SJSA1 (cell line): ENCODE measurements at regions not wholly inside any gene's neighbourhood (a gene's known extent, or its start where the extent isn't known, plus 50 kb on each side); places are given as distances from the start of the nearest gene placed in this dataset.
A peak's percentile ranks its signal among the peaks of the same experiment; 100 is the strongest.

Experiments
- DNase-seq, 2 experiments: peaks; one replicate each; pipeline ENCODE4 v3.0.0-alpha.2; 2015 to 2020; ENCODE audit warnings: low spot score in 2 of 2, low read depth in 1 of 2
- H3K27ac ChIP-seq: fragments of 250-450 bp; sonication (Bioruptor Pico); 2 replicates; pipeline ENCODE4 v1.5.1; 2020; ENCODE audit warnings: mild to moderate bottlenecking, moderate library complexity
- H3K27me3 ChIP-seq: fragments of 250-450 bp; sonication (Bioruptor Pico); replicated peaks from 2 replicates; pipeline ENCODE4 v1.5.1; 2020; ENCODE audit warnings: mild to moderate bottlenecking, moderate library complexity
- H3K36me3 ChIP-seq: fragments of 250-450 bp; sonication (Bioruptor Pico); 2 replicates; pipeline ENCODE4 v1.5.1; 2020; ENCODE audit warnings: mild to moderate bottlenecking
- H3K4me1 ChIP-seq: fragments of 250-450 bp; sonication (Bioruptor Pico); replicated peaks from 2 replicates; pipeline ENCODE4 v1.6.1; 2021; ENCODE audit warnings: mild to moderate bottlenecking
- H3K4me3 ChIP-seq: fragments of 250-450 bp; sonication (Bioruptor Pico); 2 replicates; pipeline ENCODE4 v1.5.1; 2020; ENCODE audit warnings: mild to moderate bottlenecking
- H3K9me3 ChIP-seq: fragments of 250-450 bp; sonication (Bioruptor Pico); replicated peaks from 2 replicates; pipeline ENCODE4 v1.5.1; 2020; ENCODE audit warnings: mild to moderate bottlenecking

DNA sequence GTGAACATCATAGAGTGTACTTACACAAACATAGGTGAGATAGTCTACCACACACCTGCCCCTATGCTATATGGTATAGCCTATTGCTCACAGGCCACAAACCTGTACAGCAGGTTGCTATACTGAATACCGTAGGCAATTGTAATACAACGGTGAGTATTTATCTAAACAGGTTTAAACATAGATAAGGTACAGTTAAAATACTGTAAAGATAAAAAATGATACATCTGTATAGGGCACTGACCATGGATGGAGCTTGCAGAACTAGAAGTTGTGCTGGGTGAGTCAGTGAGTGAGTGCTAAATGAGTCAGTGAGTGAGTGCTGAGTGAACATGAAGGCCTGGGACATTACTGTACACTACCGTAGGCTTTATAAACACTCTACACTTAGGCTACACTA is 267.0 kb upstream of the HS6ST1 start:
- Histone ChIP-seq H3K4me1 (peaks cover 5% of the 10 kb centered on the region; the same call in 1 of the 2 replicates), H3K27ac (no peak overlapping the region), H3K9me3 (no peaks in the 10 kb centered on the region), H3K36me3 (no peaks in the 10 kb centered on the region), H3K4me3 (no peak overlapping the region), H3K27me3 (no peaks in the 10 kb centered on the region)
- peak in 1 of 2 experiments; percentile 18 for DNase-seq

GRCh38 chr2:128589681-128590080 is 271.0 kb upstream of the HS6ST1 start:
- DNase-seq, result no peak
- Histone ChIP-seq H3K36me3 (no peaks in the 10 kb centered on the region), H3K27me3 (no peaks in the 10 kb centered on the region), H3K4me3 (no peak overlapping the region), H3K4me1 (peaks cover 2% of the 10 kb centered on the region; the same call in 1 of the 2 replicates), H3K27ac (no peak overlapping the region), H3K9me3 (no peaks in the 10 kb centered on the region)

DNA sequence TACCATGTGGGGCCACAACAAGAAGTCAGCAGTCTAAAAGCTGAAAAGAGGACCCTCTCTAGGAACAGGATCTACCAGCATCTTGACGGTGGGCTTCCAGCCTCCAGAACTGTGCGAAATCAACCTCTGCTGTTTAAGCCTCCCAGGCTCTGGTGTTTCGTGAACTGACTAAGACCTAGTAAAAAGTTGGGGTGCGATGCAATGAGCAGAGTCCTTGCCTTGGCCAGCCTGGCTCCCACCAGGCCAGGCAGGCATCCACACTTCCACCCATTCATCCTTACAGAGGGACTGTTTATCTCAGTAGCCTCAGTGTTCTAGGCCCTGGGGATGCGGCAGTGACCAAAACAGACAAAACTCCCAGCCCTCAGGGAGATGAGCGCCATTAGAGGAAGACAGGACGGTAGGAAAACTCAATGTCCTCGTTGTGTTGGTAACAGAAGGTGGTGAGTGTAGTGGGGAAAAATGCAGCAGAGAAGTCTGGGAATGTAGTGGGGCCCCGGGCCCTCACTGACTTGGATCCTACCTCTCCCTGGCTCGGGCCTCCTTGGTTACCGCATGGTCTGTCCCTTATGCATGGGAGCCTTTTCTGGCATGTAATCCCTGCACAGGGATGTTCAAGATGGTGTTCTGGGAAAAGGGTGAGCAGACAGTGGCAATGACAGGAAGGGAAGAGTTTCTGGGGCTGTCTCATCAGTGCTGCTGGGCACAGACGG is 271.8 kb upstream of the HS6ST1 start:
- H3K27ac ChIP-seq, result no peak overlapping the region
- H3K27me3 ChIP-seq, result no peaks in the 10 kb centered on the region
- no peak overlapping the region for H3K4me3 ChIP-seq
- no peaks in the 10 kb centered on the region for H3K36me3 ChIP-seq
- DNase-seq, result no peak
- no peaks in the 10 kb centered on the region for H3K9me3 ChIP-seq
- H3K4me1 ChIP-seq, result no peaks in the 10 kb centered on the region

DNA sequence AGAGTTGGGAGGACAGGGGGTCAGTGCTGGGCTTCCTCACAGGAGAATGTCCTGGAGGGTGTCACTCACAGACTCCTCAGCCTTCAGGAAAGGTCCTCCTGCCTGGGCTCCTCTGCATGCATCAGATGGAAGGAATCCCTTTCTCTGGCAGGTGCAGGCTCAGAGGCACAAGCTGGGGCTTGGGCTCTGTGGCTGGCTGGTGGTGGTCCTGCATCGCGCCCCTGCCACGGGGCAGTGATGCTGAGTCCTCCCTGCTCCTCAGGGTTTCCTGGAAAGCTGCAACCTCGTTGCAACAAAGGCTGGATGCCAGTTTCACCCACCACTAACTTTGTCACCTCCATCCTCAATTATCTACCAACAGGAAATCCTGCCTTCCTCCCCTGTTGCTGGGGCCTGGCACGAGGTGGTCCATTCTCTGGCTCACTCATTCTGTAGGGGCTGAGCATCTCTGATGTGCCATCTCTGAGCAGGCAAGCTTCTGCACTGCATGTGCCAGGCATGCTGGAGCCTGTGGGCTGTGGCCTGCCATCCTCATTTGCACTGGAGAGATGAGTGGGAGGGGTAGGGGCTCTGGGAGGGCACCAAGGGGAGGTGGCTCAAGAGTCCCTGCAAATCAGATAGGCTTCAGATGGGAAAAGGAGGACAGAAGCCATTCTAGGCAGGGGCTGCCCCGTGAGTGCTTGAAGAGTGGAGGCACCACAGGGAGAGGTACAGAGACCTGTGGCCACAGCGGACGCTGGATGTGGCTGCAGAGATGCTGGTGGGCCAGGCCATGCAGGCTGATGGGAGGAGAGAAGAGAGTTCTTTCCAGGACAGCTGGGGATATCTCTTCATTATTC is 272.6 kb upstream of the HS6ST1 start:
- Histone ChIP-seq H3K36me3 (no peaks in the 10 kb centered on the region), H3K9me3 (no peaks in the 10 kb centered on the region), H3K4me1 (no peaks in the 10 kb centered on the region), H3K27ac (no peak overlapping the region), H3K4me3 (no peak overlapping the region), H3K27me3 (no peaks in the 10 kb centered on the region)
- no peak for DNase-seq

DNA sequence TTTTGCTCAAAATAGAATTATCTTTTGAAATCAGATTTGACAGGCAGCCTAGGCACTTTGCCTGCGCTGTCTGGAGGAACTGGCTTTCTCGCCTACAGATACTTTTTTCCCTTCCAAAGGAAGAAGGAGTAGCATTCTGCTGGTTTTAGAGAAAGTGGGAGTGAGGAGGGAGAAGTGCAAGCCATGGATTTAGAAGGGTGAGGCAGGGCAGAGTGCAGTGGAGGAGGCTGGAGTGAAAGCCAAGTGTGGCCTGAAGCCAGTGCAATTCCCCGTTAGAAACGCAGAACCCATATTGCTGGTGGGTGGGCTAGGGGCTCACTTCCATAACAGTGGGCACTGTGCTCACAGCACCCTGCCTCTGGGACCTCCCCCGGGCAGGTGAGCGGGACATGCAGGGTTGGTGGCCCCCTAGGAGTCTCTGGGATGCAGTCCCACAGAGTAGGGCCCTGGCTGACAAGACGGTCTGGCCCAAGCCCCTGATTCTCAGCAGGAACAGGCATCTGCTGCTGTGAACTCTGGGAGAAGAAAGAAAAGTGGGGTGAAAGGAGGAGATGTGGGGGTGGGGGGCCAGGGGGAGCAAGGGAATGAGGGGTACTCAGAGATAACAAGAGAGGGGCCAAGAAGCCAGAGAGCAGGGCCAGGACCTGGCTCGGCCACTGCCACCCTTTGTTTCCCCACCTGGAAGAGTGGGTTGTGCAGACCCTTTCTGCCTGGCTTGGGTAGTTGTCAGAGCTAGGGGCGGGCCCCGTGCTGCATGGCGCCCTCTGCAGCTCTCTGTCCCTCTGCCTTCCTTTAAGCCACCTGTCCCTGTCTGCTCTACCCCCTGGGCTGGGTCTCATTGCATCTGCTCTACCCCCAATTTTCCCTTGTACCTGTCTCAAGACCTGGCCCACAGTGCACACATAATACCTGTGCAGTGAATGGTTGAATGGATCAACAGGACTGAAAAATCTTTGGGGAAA is 273.5 kb upstream of the HS6ST1 start:
- no peaks in the 10 kb centered on the region for H3K9me3 ChIP-seq
- peak in 1 of 2 experiments; percentile 28 for DNase-seq
- no peaks in the 10 kb centered on the region for H3K36me3 ChIP-seq
- H3K4me3 ChIP-seq, result no peak overlapping the region
- no peaks in the 10 kb centered on the region for H3K27me3 ChIP-seq
- no peak overlapping the region for H3K27ac ChIP-seq
- no peaks in the 10 kb centered on the region for H3K4me1 ChIP-seq

DNA sequence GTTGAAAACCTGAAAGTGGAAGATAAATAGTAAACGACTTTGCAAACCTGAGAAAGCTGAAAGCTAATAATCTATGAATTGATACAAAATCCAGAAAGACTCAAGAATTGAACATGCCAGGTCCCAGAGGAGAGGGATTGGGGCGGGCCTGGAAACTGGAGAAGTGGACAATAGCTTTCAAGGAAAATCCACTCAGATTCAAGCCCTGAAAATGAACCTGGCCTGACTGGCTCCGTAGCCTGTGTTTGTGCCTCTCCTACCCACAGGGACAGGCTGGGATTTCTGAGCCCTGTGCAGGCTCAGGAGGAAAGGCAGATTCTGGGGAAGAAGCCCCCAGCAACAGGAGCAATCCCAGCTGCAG is 274.8 kb upstream of the HS6ST1 start:
- H3K4me1 ChIP-seq, result no peaks in the 10 kb centered on the region
- no peak overlapping the region for H3K4me3 ChIP-seq
- H3K36me3 ChIP-seq, result no peaks in the 10 kb centered on the region
- no peak overlapping the region for H3K27ac ChIP-seq
- no peaks in the 10 kb centered on the region for H3K27me3 ChIP-seq
- peak in 1 of 2 experiments; percentile 20 for DNase-seq
- H3K9me3 ChIP-seq, result no peaks in the 10 kb centered on the region

- no peaks in the 10 kb centered on the region for H3K36me3 ChIP-seq
- DNase-seq, result peak in 1 of 2 experiments; percentile 28
Observed at GRCh38 chr2:128593879-128594650, 275.4 kb upstream of the HS6ST1 start.

DNA sequence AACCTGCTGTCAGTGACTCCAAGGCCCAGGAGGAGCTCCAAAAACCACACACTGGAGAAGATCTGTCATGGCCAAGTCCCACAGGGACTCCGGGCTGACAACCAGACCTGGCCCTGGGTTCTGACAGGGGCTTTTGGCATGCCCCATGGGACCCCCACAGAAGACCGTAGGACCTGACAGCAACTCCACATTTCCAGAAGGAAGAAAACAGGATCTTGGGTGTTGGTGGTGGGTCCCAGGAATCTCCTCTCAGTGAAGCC is 275.9 kb upstream of the HS6ST1 start:
- H3K27me3 ChIP-seq, result no peaks in the 10 kb centered on the region
- no peaks in the 10 kb centered on the region for H3K4me1 ChIP-seq
- peak in 1 of 2 experiments; percentile 16 for DNase-seq
- H3K4me3 ChIP-seq, result no peak overlapping the region
- H3K9me3 ChIP-seq, result no peaks in the 10 kb centered on the region
- no peak overlapping the region for H3K27ac ChIP-seq
- no peaks in the 10 kb centered on the region for H3K36me3 ChIP-seq

More at GRCh38 chr2:128593879-128594650, 275.4 kb upstream of the HS6ST1 start:
- H3K9me3 ChIP-seq, result no peaks in the 10 kb centered on the region
- no peak overlapping the region for H3K4me3 ChIP-seq
- no peak overlapping the region for H3K27ac ChIP-seq
- no peaks in the 10 kb centered on the region for H3K4me1 ChIP-seq
- no peaks in the 10 kb centered on the region for H3K27me3 ChIP-seq

- peak in 1 of 2 experiments; percentile 36 for DNase-seq
- H3K4me3 ChIP-seq, result no peak overlapping the region
- no peak overlapping the region for H3K27ac ChIP-seq
- no peaks in the 10 kb centered on the region for H3K9me3 ChIP-seq
- H3K36me3 ChIP-seq, result no peaks in the 10 kb centered on the region
- H3K4me1 ChIP-seq, result no peaks in the 10 kb centered on the region
- H3K27me3 ChIP-seq, result no peaks in the 10 kb centered on the region
Observed at GRCh38 chr2:128594953-128595677, 276.4 kb upstream of the HS6ST1 start.

DNA sequence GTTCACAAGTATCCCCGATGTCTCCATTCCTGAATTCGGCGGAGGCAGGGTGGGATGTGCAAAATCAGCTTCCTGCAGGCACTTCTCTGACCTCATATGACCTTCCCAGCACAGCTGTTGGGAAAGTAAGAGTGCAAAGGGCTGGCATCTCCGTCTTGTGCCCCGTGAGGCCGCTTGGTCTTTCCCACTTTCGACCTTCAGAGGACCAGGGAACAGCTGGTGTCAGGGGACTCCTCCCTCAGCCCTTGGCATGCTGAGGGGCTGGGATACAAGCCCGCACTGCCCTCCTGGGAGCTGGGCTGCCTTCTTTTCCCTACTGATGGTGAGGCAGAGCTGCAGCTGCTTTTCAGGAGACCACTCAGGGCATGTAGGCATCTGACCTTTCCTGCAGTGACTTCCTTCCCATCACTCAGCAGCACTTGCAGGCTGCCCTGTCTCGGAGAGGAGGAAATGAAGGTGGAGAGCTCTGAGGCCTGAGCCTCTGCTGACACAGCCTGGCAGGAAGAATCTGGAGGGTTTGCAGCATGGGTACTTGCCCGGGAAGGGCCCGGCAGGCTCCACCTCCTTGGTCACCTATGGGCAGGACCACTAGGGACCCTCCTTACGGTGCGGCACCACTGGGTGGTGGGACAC is 277.2 kb upstream of the HS6ST1 start:
- DNase-seq, result peak in 1 of 2 experiments; percentile 32
- Histone ChIP-seq H3K4me3 (no peak overlapping the region), H3K9me3 (no peaks in the 10 kb centered on the region), H3K27me3 (no peaks in the 10 kb centered on the region), H3K36me3 (no peaks in the 10 kb centered on the region), H3K4me1 (no peaks in the 10 kb centered on the region), H3K27ac (no peak overlapping the region)

GRCh38 chr2:128596396-128597120 is 277.9 kb upstream of the HS6ST1 start:
- no peak for DNase-seq
- Histone ChIP-seq H3K36me3 (no peaks in the 10 kb centered on the region), H3K9me3 (no peaks in the 10 kb centered on the region), H3K4me1 (no peaks in the 10 kb centered on the region), H3K27ac (no peak overlapping the region), H3K4me3 (no peak overlapping the region), H3K27me3 (no peaks in the 10 kb centered on the region)
